ENCODE measurements at regions not wholly inside any gene's neighbourhood (a gene's known extent, or its start where the extent isn't known, plus 50 kb on each side); places are given as distances from the start of the nearest gene placed in this dataset.

DNA sequence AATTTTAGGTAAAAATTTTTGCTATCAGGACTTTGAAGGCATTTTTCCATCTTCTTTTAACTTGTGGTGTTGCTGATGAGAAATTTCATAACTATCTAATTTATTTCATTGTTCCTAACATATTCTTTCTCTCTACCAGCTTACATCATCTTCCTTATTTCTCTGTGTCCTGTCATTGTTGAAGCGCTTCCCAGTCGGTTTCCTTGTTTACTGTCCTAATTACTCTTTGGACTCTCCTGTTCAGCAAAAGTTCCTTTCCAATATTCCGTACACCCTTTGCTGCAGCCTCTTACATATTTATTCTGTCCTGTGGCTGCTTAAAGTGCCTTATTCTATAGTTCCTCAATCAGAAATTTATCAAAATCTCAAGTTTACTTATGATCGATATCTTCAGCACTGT, 609.0 kb upstream of the FZD8 start:
- POLR2A ChIA-PET (ENCODE audit: low non-redundant PET), result no interaction called here
- no peak overlapping the region for H3K27ac ChIP-seq (ENCODE audit: low read depth, low read length, poor library complexity, severe bottlenecking)
- DNase-seq (ENCODE audit: low spot score), result no peak

DNA sequence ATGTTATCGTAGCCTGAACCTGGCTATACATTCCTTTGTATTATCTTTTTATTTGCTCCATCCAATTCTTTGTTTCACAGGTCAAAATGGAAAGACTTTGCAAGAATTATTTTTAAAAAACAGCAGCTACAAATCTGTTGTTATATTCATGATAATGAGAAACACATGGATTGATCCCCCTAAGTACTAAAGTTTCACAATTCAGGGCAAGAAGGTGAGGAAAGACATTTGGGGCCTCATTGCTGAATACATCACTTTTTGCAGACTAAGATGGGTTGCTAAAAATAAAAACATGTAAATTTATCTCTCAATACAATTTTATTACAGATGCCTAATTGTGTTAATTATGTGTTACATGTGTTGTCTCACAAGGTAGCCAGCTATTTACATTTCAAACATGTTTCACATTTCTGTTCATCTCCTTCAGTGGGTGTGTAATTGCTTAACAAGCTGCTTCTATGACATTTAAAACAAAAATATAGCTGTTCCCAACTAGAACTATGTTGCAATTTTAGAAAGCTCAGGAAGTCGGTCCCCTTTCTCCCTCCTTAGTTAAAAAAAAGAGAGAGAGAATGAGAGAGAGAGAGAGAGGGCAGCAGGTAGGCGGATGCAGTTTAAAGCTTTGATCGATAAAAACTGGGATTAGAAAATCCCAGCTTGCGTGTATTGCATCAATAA, 606.3 kb upstream of the FZD8 start:
- TF ChIP-seq, protein P1, sequence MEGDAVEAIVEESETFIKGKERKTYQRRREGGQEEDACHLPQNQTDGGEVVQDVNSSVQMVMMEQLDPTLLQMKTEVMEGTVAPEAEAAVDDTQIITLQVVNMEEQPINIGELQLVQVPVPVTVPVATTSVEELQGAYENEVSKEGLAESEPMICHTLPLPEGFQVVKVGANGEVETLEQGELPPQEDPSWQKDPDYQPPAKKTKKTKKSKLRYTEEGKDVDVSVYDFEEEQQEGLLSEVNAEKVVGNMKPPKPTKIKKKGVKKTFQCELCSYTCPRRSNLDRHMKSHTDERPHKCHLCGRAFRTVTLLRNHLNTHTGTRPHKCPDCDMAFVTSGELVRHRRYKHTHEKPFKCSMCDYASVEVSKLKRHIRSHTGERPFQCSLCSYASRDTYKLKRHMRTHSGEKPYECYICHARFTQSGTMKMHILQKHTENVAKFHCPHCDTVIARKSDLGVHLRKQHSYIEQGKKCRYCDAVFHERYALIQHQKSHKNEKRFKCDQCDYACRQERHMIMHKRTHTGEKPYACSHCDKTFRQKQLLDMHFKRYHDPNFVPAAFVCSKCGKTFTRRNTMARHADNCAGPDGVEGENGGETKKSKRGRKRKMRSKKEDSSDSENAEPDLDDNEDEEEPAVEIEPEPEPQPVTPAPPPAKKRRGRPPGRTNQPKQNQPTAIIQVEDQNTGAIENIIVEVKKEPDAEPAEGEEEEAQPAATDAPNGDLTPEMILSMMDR (conservative IDR thresholded peaks at IDR 0.05; ENCODE audit: low read depth, low read length), result no peak
- TF ChIP-seq EZH2 (IDR thresholded peaks at IDR 0.05; ENCODE audit: borderline replicate concordance, low read depth, low read length, poor library complexity, severe bottlenecking), result no peak
- H3K9me3 ChIP-seq (ENCODE audit: low read depth, low read length, poor library complexity, severe bottlenecking), result no peaks in the 10 kb centered on the region
- no peaks in the 10 kb centered on the region for H3K27me3 ChIP-seq (replicated peaks; ENCODE audit: insufficient read depth, low read depth, low read length, poor library complexity)
- H3K27ac ChIP-seq (ENCODE audit: low read depth, low read length, poor library complexity, severe bottlenecking), result no peak overlapping the region
- H3K36me3 ChIP-seq (ENCODE audit: insufficient read depth, low read length, poor library complexity, severe bottlenecking), result no peaks in the 10 kb centered on the region
- H3K4me3 ChIP-seq (ENCODE audit: low read depth, low read length, poor library complexity, severe bottlenecking), result no peak overlapping the region
- DNase-seq (ENCODE audit: low spot score), result no peak
- ChIA-PET CTCF (no interaction called here), POLR2A (ENCODE audit: low non-redundant PET) (no interaction called here)
- H3K4me1 ChIP-seq (ENCODE audit: insufficient read depth, low read length, poor library complexity, severe bottlenecking), result no peaks in the 10 kb centered on the region
- intact Hi-C loops (cut with micrococcal nuclease; ENCODE audit: unreplicated experiment), result no loop called here
- no TSS peak for BruUV-seq (replicated peaks)

More for the DNA sequence above, 609.0 kb upstream of the FZD8 start:
- CTCF ChIA-PET, result no interaction called here
- Histone ChIP-seq H3K27me3 (replicated peaks; ENCODE audit: insufficient read depth, low read depth, low read length, poor library complexity) (no peaks in the 10 kb centered on the region), H3K9me3 (ENCODE audit: low read depth, low read length, poor library complexity, severe bottlenecking) (no peaks in the 10 kb centered on the region), H3K36me3 (ENCODE audit: insufficient read depth, low read length, poor library complexity, severe bottlenecking) (no peaks in the 10 kb centered on the region), H3K4me1 (ENCODE audit: insufficient read depth, low read length, poor library complexity, severe bottlenecking) (peaks cover under 1% of the 10 kb centered on the region), H3K4me3 (ENCODE audit: low read depth, low read length, poor library complexity, severe bottlenecking) (no peak overlapping the region)
- intact Hi-C loops (cut with micrococcal nuclease; ENCODE audit: unreplicated experiment), result no loop called here
- TF ChIP-seq, protein P1 (conservative IDR thresholded peaks at IDR 0.05; ENCODE audit: low read depth, low read length), result no peak
- no peak for TF ChIP-seq EZH2 (IDR thresholded peaks at IDR 0.05; ENCODE audit: borderline replicate concordance, low read depth, low read length, poor library complexity, severe bottlenecking)
- no TSS peak for BruUV-seq (replicated peaks)

DNA sequence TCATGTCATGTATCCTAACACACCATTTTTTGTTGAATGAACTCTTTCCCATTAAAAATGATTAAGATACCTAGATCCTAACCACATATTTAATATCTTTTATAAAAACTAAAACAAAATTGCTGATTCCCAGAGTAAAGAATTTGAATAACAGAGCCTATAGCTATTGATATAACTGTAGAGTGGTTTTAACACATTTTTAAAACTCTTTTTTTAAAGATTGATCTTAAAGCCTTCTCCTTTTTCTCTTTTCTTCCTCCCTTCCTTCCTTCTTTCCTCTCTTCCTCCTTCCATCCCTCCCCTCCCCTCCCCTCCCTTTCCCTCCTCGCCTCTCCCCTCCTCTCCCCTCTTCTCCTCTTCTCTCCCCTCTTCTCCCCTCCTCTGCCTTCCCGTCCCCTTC, 605.4 kb upstream of the FZD8 start:
- Histone ChIP-seq H3K9me3 (ENCODE audit: low read depth, low read length, poor library complexity, severe bottlenecking) (no peaks in the 10 kb centered on the region), H3K4me3 (ENCODE audit: low read depth, low read length, poor library complexity, severe bottlenecking) (no peak overlapping the region), H3K27ac (ENCODE audit: low read depth, low read length, poor library complexity, severe bottlenecking) (no peak overlapping the region), H3K27me3 (replicated peaks; ENCODE audit: insufficient read depth, low read depth, low read length, poor library complexity) (no peaks in the 10 kb centered on the region), H3K36me3 (ENCODE audit: insufficient read depth, low read length, poor library complexity, severe bottlenecking) (no peaks in the 10 kb centered on the region), H3K4me1 (ENCODE audit: insufficient read depth, low read length, poor library complexity, severe bottlenecking) (no peaks in the 10 kb centered on the region)
- POLR2A ChIA-PET (ENCODE audit: low non-redundant PET), result no interaction called here
- intact Hi-C loops (cut with micrococcal nuclease; ENCODE audit: unreplicated experiment), result no loop called here
- BruUV-seq (replicated peaks), result no TSS peak
- TF ChIP-seq EZH2 (IDR thresholded peaks at IDR 0.05; ENCODE audit: borderline replicate concordance, low read depth, low read length, poor library complexity, severe bottlenecking), result no peak
- TF ChIP-seq, protein P1 (conservative IDR thresholded peaks at IDR 0.05; ENCODE audit: low read depth, low read length), result no peak
- no peak for DNase-seq (ENCODE audit: low spot score)
- CTCF ChIA-PET, result no interaction called here

All from A673 (cell line).